GM12864 (cell line): ENCODE measurements at regions not wholly inside any gene's neighbourhood (a gene's known extent, or its start where the extent isn't known, plus 50 kb on each side); places are given as distances from the start of the nearest gene placed in this dataset.

Experiments
- DNase-seq: peaks from one replicate; pipeline ENCODE4 v3.0.0-alpha.2; 2011; ENCODE audit warnings: low read depth
- H3K4me3 ChIP-seq: 2 replicates; pipeline ENCODE4 v1.5.1; 2011; ENCODE audit warnings: mild to moderate bottlenecking, low read depth, low read length, control low read depth
- CTCF ChIP-seq: IDR thresholded peaks from 2 replicates; pipeline ENCODE4 v1.5.1; 2011; ENCODE audit warnings: low read depth, mild to moderate bottlenecking, moderate library complexity, low read length, control low read depth, inconsistent platforms; ENCODE audit errors: missing control alignments

DNA sequence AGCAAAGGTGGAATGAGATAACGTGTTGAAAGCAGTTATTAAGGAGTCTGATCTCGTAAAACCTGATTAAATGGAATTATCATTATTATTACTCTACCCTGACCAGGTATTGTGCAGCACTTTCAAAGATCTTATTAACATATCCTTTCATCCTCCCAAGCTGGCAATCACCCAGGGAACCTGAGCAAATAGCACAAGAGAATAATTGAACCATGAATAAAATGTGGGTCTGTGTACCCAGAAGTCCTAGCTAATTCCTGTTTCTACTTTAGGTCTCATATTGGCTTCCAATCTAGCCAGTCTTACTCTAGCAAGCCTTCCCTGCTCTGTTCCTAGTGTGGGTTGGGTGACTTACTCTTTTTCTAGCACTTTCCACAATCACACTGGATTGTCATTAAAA is 162.2 kb upstream of the STK32A start:
- DNase-seq: no peak
- no peak for TF ChIP-seq CTCF

DNA sequence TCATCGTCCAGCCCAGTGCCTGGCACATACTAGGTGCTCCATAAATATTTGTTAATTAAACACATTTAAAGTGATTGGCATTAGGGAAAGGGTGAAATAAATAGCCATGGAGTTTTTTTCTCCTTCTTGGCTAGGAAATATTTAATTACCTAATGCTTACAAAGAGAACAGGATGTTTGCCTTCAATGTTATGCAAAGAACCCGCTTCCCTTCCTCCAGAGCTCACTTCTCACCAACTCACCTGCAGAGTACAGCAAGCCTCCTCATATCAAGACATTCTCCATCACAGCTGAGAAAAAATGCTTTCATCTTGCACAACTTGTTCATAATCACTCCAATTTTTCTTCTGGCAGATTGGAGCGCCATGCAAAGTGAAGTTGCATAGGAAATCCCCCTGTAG is 161.7 kb upstream of the STK32A start:
- no peak for DNase-seq
- no peak overlapping the region for H3K4me3 ChIP-seq

More for the DNA sequence above, 162.2 kb upstream of the STK32A start:
- H3K4me3 ChIP-seq: no peak overlapping the region

GRCh38 chr5:147075187-147075586 is 159.6 kb upstream of the STK32A start:
- no peak for TF ChIP-seq CTCF
- H3K4me3 ChIP-seq: no peak overlapping the region
- DNase-seq: no peak

More for the DNA sequence above, 161.7 kb upstream of the STK32A start:
- TF ChIP-seq CTCF: no peak

DNA sequence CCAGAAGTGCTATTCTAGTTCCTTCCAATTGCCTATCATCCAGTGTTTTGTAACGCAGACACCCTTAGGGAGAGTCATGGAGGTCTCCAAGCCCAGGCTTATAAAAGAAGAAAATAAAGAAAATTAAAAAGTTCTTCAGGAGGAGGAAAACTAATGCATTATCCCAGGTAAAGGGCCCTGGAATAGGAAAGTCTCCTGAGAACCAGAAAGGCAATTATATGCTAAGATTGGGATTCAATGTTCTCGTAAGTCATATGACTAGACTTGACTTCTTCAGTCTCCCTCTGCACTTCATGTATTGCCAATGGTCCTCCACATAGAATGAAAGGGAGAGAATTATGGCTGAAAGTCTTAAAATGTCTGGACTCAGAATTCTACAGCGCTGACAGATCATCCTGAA is 154.4 kb upstream of the STK32A start:
- DNase-seq: no peak
- H3K4me3 ChIP-seq: no peak overlapping the region
- TF ChIP-seq CTCF: no peak

DNA sequence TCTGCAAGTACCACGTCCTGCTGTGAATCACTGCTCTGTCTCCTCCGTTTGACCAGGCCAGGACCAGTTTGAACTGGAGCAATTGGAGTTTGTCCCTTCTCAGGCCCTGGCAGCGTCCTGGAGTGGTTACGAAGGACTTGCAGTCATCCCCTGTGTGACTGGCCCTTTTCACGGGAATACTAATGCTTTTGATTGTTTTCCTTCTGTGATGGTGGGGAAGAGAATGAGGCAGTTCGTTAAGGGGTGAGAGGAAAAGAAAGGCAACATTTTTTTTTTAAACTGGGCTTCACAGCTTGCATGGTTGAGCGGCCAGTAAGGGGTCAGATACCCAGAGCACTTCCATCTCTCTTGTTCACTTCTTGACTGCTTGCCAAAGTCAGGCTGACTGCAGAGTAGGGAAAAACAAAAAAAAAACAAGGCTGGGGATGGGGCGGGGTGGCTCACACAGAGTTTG is 153.5 kb upstream of the STK32A start:
- TF ChIP-seq CTCF: no peak
- no peak for DNase-seq
- no peak overlapping the region for H3K4me3 ChIP-seq

DNA sequence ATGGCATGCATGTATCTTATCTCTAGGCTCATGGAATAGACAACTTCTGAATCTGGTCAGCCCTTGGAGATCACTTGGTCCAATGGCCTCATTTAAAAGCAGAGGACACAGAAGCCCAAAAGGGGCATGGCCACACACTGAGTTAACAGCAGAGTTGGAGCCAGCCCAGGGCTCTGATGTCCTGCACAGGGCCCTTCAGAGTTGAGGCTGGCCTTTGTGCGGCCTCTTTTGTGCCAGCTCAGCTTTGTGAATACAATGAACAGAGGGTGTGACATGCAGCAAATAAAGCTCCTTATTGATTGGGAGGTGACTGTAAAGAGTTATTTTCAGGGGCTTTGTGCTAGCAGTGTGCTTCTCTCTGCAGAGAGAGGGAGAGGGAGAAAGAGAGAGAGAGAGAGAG is 150.1 kb upstream of the STK32A start:
- no peak overlapping the region for H3K4me3 ChIP-seq
- no peak for DNase-seq
- no peak for TF ChIP-seq CTCF

DNA sequence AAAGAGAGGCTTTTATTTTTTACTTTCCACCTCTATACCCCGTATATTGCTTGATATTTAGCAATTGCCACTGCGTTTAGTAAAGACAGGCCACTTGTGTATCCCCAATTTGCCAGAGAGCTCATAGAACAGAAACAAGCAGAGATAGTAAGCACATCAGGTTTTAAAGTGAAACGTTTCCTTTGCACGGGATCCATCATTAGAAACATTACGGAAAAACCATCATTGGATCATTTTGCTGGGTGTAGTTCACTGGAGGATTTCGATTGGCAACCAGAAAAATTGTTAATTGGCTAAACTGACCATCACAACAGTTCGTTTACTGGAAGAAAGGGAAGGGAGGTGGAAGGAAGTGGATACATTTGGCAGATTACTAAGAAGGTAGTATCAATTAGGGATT is 149.4 kb upstream of the STK32A start:
- no peak for DNase-seq
- TF ChIP-seq CTCF: no peak
- H3K4me3 ChIP-seq: no peak overlapping the region
